ENCODE measurements at regions not wholly inside any gene's neighbourhood (a gene's known extent, or its start where the extent isn't known, plus 50 kb on each side); places are given as distances from the start of the nearest gene placed in this dataset.

DNA sequence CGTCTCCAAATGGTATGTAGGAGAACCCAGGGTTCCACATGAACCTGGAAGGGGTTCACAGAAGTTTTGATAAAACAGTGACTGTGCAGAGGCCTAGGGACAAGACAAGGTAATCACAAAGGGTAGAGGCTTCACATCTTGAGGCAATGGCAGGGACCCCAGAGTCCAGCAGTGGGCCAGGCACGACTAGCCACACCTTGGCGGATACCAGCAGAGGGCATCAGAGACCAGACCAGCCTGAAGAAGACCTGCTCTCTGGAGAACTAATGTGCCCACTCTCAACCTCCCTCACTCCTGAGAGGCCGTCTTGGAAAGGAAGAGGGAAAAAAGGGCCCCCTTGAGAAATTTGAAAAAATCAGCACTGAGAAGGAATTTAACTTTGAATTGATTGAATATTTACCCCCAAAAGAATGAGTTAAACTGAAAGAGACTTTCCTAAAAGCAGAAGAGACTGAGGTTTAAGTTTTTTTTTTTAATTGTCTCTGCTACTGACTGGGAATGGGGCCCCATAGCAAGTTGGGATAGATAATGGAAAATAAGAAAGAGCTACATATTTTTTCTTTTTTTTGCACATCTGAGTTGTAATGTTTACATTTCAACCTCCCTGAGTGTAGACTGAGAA is 243.8 kb upstream of the JADE1 start:
- H3K4me1 Mint-ChIP-seq (ENCODE audit: unreplicated experiment): peaks cover 70% of the 10 kb centered on the region
- no peaks in the 10 kb centered on the region for H3K36me3 Mint-ChIP-seq (ENCODE audit: unreplicated experiment)
- TF ChIP-seq, protein P1, sequence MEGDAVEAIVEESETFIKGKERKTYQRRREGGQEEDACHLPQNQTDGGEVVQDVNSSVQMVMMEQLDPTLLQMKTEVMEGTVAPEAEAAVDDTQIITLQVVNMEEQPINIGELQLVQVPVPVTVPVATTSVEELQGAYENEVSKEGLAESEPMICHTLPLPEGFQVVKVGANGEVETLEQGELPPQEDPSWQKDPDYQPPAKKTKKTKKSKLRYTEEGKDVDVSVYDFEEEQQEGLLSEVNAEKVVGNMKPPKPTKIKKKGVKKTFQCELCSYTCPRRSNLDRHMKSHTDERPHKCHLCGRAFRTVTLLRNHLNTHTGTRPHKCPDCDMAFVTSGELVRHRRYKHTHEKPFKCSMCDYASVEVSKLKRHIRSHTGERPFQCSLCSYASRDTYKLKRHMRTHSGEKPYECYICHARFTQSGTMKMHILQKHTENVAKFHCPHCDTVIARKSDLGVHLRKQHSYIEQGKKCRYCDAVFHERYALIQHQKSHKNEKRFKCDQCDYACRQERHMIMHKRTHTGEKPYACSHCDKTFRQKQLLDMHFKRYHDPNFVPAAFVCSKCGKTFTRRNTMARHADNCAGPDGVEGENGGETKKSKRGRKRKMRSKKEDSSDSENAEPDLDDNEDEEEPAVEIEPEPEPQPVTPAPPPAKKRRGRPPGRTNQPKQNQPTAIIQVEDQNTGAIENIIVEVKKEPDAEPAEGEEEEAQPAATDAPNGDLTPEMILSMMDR (IDR thresholded peaks at IDR 0.05): peak; percentile 53
- no peak for DNase-seq (ENCODE audit: extremely low spot score, unreplicated experiment)
- H3K27ac Mint-ChIP-seq (ENCODE audit: unreplicated experiment): no peak overlapping the region
- no peak overlapping the region for H3K4me3 Mint-ChIP-seq (ENCODE audit: unreplicated experiment)
- H3K27me3 Mint-ChIP-seq (ENCODE audit: unreplicated experiment): no peaks in the 10 kb centered on the region
- H3K9me3 Mint-ChIP-seq (ENCODE audit: unreplicated experiment): no peaks in the 10 kb centered on the region

DNA sequence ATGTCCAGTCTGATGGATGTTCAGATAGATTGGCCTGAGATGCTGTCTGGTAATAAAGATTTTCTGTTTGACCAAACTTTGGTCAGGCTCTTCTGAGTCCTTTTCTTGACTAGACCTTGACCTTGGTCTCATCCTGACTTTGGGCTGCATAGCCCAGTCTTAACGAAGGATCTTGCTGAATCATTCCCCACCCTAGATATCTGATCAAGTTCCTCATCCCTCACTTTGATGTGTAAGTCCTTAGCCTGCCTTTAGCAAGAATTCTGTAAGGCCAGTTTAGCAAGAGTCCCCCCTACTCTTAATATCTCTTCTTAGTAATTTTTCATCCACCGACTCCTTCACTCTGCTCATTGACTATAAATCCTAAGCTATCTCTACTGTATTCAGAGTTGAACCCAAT is 244.4 kb upstream of the JADE1 start:
- Mint-ChIP-seq H3K9me3 (ENCODE audit: unreplicated experiment) (no peaks in the 10 kb centered on the region), H3K27me3 (ENCODE audit: unreplicated experiment) (no peaks in the 10 kb centered on the region), H3K4me1 (ENCODE audit: unreplicated experiment) (peaks cover 64% of the 10 kb centered on the region), H3K36me3 (ENCODE audit: unreplicated experiment) (no peaks in the 10 kb centered on the region), H3K27ac (ENCODE audit: unreplicated experiment) (no peak overlapping the region), H3K4me3 (ENCODE audit: unreplicated experiment) (no peak overlapping the region)
- no peak for DNase-seq (ENCODE audit: extremely low spot score, unreplicated experiment)
- TF ChIP-seq, protein P1 (IDR thresholded peaks at IDR 0.05): no peak

DNA sequence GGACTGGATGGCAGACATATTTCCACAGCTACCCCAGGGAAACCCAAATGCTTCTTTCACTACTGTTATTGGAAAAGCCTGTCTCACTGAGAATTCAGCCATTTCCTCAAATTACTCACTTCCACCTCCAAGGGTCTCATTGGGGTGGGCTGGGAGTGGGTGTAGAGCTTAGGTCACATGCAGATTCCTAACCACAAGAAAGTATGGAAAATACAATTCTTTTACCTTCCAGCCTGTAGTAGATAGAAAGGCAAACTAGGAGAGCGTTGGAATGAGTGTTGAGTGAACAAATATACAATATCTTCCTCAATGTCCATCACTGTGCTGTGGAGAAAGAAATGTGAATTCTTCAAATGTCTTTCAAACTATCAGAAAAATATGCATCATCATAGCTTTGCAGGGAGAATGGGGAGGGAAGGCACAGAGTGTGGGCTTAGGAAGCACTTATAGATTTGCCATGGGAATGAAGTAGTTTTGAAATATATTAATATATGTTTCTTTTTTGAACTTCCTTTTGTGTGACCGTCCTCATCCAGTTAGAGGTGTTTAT is 245.3 kb upstream of the JADE1 start:
- no peak for DNase-seq (ENCODE audit: extremely low spot score, unreplicated experiment)
- no peaks in the 10 kb centered on the region for H3K27me3 Mint-ChIP-seq (ENCODE audit: unreplicated experiment)
- TF ChIP-seq, protein P1 (IDR thresholded peaks at IDR 0.05): no peak
- no peak overlapping the region for H3K4me3 Mint-ChIP-seq (ENCODE audit: unreplicated experiment)
- H3K4me1 Mint-ChIP-seq (ENCODE audit: unreplicated experiment): peaks cover 59% of the 10 kb centered on the region
- H3K9me3 Mint-ChIP-seq (ENCODE audit: unreplicated experiment): no peaks in the 10 kb centered on the region
- peak overlapping the region; percentile 62 for H3K27ac Mint-ChIP-seq (ENCODE audit: unreplicated experiment)
- no peaks in the 10 kb centered on the region for H3K36me3 Mint-ChIP-seq (ENCODE audit: unreplicated experiment)

DNA sequence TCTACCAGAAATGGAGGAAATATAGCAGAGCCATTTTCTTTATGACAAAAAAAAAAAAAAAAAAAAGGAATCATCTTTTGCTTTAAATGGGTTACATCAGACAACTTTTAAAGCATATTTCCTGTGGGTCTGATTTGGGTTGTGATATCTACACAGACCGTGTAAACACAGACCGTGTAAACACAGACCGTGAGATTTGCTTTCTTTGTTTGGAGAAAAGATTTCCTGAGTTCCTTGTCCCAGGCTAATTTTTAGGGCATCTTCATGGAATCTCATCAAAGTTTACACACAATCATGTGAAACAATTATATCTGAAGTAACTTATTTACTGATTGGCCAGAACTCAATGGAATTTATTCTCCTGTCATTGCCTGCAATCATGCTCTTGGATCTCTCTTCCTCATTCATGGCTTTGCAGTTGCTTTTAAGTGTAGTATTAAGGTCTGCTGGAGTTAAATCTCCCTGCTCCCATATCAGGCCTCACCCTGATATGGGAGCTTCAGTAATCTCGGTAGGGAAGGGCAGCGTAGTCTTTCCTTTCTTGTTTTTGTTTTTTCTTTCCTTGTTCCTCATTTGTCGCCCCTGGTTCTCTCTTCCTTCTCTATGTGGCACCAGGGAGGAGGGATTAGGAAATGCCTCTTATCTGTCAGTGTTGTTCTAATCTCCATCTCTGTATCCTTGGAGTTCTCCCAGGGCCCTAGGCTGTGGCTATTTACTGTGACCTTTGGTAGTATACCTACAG is 248.6 kb upstream of the JADE1 start:
- Mint-ChIP-seq H3K4me1 (ENCODE audit: unreplicated experiment) (peaks cover 49% of the 10 kb centered on the region), H3K27ac (ENCODE audit: unreplicated experiment) (no peak overlapping the region), H3K36me3 (ENCODE audit: unreplicated experiment) (no peaks in the 10 kb centered on the region), H3K9me3 (ENCODE audit: unreplicated experiment) (no peaks in the 10 kb centered on the region), H3K27me3 (ENCODE audit: unreplicated experiment) (no peaks in the 10 kb centered on the region), H3K4me3 (ENCODE audit: unreplicated experiment) (no peak overlapping the region)
- no peak for DNase-seq (ENCODE audit: extremely low spot score, unreplicated experiment)
- TF ChIP-seq, protein P1 (IDR thresholded peaks at IDR 0.05): no peak
